ENCODE measurements at regions not wholly inside any gene's neighbourhood (a gene's known extent, or its start where the extent isn't known, plus 50 kb on each side); places are given as distances from the start of the nearest gene placed in this dataset.

DNA sequence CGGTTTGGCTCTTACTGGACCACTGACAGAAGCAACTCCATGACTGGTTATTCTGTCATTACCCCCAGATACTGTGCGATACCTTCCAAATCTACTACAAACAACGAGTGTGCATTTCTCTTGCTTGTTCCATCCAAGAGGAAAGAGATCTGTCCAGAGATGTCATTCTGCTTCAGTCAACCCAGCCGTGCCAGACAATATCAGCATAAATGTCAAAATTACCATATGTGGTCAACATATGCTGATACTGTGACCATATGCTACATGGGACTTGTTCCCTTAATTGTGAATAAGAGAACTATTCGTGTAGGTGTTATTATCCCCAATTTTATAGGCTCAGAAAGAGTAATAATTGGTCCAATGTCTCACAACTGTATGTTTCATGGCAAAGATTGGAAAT lies 143.2 kb upstream of the PRSS1 start:
- no peak for DNase-seq (ENCODE audit: low read depth in 1 of 2, low spot score in 1 of 2)

GRCh38 chr7:142604671-142605070 lies 144.6 kb upstream of the PRSS1 start:
- DNase-seq (ENCODE audit: low read depth in 1 of 2, low spot score in 1 of 2), result no peak

DNA sequence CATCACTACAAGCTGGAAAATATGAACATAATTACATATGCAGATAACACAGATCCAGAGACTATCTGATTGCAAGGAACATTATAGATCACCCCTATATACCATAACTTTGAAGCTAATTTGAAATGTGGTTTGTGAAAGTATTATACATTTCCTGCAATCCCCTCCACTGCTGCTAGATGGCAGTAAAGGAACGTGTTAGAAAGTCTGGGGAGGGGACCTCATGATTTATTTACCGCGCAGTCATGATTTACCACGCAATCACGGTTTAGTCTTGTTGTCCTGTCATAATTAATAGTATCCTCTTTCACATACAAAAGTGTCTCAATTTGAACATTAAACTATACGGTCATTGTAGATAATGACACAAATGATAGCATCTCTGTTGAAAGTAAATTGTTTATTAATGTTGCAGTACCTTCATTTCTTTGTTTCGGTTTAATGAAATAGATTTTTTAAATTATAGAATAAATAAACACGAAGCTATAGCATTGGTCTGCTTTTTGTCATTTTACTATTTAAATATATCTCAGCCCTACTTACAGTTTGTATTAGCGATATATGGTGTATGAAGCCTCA lies 145.3 kb upstream of the PRSS1 start:
- no peak for DNase-seq (ENCODE audit: low read depth in 1 of 2, low spot score in 1 of 2)

DNA sequence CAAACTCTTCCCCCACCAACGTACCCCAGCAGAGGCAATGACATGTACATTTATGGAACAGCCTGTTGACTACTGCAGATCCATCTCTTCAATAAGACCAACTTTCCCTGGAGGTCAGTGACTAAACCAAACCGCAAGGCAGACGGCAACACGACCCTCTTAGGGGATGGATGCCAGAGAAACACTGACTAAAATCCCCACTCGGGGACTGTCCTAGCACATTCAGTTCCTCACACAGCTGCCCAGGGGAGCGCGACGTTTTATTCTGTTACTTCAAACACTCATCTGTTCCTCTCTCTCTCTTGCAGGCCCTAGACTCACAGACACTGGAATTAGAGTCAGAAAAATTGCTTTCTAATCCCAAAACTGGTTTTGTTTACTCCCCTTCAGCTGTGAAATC lies 146.5 kb upstream of the PRSS1 start:
- DNase-seq (ENCODE audit: low read depth in 1 of 2, low spot score in 1 of 2), result no peak

GRCh38 chr7:142602183-142602582 lies 147.1 kb upstream of the PRSS1 start:
- no peak for DNase-seq (ENCODE audit: low read depth in 1 of 2, low spot score in 1 of 2)

GRCh38 chr7:142598297-142598696 lies 151.0 kb upstream of the PRSS1 start:
- no peak for DNase-seq (ENCODE audit: low read depth in 1 of 2, low spot score in 1 of 2)

- no peak for DNase-seq (ENCODE audit: low read depth in 1 of 2, low spot score in 1 of 2)
Measured at GRCh38 chr7:142597547-142597946, 151.7 kb upstream of the PRSS1 start.

DNA sequence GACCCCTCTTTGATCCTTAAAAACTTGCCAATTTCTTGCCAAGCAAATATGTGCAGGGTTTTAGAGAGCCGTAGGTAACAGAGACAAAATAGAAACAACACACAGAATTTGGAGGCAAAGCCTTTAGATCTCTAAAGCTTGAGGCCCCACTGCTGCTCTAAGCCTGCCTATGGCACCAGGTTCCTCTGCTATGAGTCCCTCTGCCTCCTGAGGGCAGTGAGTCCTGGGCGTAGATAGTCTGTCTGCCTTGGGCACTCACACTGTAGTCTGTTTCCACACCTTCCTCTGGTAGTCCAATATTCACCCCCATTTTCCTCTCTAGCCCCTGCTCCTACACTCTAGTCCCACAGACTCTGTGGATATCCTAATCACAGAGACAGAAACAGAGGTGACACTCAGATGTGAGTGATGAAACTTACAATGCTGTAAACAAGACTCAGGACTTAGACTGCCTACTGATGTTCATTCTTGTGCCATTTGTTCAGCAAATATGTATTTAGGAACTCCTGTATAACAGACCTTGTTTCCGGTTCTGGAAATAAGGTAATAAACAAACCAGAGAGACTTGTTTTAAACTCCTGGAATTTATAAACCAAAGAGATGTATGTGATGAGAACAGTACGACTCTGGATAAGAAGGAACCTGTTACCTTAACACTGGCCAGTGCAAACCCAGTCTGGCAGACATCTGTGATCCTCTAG lies 153.3 kb upstream of the PRSS1 start:
- no peak for DNase-seq (ENCODE audit: low read depth in 1 of 2, low spot score in 1 of 2)

GRCh38 chr7:142594078-142594477 lies 155.2 kb upstream of the PRSS1 start:
- DNase-seq (ENCODE audit: low read depth in 1 of 2, low spot score in 1 of 2), result no peak

DNA sequence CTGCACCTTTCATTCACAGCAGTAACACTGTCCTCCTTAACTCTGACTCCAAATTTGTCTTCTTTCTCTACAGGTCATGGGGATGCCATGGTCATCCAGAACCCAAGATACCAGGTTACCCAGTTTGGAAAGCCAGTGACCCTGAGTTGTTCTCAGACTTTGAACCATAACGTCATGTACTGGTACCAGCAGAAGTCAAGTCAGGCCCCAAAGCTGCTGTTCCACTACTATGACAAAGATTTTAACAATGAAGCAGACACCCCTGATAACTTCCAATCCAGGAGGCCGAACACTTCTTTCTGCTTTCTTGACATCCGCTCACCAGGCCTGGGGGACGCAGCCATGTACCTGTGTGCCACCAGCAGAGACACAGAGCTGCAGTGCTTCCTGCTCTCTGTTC lies 156.2 kb upstream of the PRSS1 start:
- DNase-seq (ENCODE audit: low read depth in 1 of 2, low spot score in 1 of 2), result no peak

DNA sequence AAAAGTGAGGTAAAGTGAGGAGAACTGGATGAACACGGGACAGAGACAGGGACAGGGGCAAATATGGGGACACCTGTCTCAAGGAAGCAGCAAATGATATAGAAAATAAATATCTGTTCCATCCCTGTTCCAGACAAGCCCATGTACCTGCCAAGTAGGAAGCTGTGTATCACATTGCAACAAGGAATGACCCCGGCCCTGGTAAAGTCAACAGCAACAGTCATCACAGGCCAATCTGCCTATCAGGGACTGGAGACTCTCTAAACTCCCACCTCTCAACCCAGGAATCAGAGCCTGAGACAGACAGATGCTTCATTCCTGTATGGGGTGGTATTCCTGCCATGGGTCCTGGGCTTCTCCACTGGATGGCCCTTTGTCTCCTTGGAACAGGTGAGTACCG lies 156.6 kb upstream of the PRSS1 start:
- DNase-seq (ENCODE audit: low read depth in 1 of 2, low spot score in 1 of 2), result no peak

DNA sequence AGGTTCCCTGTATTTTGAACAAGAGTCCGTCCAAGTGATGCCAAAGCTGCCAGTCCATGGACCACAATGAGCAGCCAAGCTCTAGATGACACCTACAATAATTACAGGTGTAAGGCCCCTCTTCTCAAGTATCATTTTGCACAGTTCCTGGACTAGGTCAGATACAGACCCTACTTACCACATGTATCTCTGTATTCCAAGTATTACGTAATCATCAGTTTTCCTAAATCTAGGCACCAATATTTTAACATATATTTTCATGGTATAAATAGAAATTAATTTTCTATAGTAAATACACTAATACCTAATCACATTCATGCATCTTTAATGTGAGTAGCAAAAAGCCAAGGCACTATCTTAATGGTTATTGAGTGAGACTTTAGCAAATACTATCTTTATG lies 157.0 kb upstream of the PRSS1 start:
- DNase-seq (ENCODE audit: low read depth in 1 of 2, low spot score in 1 of 2), result no peak

- DNase-seq (ENCODE audit: low read depth in 1 of 2, low spot score in 1 of 2), result no peak
Measured at GRCh38 chr7:142590830-142591457, 158.3 kb upstream of the PRSS1 start.

DNA sequence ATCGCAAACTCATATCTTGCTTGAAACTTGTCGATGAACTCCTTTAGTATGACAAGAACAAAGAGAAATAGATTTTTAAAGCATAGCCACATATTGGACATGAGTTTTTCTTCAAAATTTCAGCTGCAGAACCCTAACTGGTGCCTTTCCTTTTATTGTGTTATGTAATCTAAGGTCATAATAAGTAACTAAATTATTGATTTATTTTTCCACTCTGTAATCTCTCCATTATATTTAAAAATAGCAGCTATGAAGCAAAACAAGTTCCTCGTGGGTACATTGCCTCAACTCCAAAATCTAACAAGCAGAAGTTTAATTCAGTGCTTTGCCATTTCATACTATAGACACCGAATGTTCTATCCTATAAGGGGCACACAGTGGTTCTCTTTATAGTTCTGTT lies 159.2 kb upstream of the PRSS1 start:
- DNase-seq (ENCODE audit: low read depth in 1 of 2, low spot score in 1 of 2), result no peak

DNA sequence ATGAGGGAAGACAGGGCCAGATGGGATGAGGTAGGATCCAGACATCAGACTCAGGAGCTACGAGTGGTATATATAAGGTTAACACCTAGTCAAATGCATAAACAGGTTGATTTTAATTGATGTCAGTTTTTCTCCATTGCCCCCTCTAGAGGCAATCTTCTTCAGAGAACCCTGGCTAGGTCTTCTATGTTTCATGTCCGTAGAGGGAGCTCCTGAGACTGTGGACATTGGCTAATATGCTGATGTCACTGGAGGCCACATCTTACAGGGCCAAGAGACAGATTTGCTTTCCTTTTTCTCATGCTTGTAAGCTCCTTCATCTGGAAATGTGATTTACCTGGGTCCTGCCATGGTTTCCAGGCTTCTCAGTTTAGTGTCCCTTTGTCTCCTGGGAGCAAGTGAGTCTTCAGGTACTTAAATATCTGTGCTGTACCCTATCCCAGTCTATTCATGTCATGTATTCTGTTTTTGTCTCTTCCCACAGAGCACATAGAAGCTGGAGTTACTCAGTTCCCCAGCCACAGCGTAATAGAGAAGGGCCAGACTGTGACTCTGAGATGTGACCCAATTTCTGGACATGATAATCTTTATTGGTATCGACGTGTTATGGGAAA lies 161.6 kb upstream of the PRSS1 start:
- DNase-seq (ENCODE audit: low read depth in 1 of 2, low spot score in 1 of 2), result no peak

GRCh38 chr7:142586611-142587010 lies 162.7 kb upstream of the PRSS1 start:
- DNase-seq (ENCODE audit: low read depth in 1 of 2, low spot score in 1 of 2), result no peak

GRCh38 chr7:142585425-142585824 lies 163.8 kb upstream of the PRSS1 start:
- no peak for DNase-seq (ENCODE audit: low read depth in 1 of 2, low spot score in 1 of 2)

GRCh38 chr7:142584765-142585164 lies 164.5 kb upstream of the PRSS1 start:
- no peak for DNase-seq (ENCODE audit: low read depth in 1 of 2, low spot score in 1 of 2)

- no peak for DNase-seq (ENCODE audit: low read depth in 1 of 2, low spot score in 1 of 2)
Measured at GRCh38 chr7:142583446-142583845, 165.8 kb upstream of the PRSS1 start.

DNA sequence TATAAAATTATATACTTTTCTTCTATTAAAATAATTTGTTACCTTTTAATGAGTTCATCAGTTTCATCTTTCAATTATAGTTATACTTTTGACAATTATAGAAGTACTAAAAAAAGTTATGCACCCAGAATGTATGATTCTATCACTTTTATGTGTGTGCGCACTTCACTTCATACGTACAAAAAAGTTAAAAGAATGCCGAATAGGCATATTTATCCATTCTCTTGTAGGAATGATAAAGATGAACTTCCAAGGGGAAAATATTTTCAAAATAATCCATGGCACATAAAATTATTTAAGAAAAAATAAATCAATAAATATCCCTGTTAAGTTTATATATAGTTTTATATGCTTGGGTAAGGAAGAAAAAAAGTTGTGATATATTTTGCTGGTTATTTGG lies 166.9 kb upstream of the PRSS1 start:
- DNase-seq (ENCODE audit: low read depth in 1 of 2, low spot score in 1 of 2), result no peak

GRCh38 chr7:142581341-142581740 lies 167.9 kb upstream of the PRSS1 start:
- DNase-seq (ENCODE audit: low read depth in 1 of 2, low spot score in 1 of 2), result no peak

DNA sequence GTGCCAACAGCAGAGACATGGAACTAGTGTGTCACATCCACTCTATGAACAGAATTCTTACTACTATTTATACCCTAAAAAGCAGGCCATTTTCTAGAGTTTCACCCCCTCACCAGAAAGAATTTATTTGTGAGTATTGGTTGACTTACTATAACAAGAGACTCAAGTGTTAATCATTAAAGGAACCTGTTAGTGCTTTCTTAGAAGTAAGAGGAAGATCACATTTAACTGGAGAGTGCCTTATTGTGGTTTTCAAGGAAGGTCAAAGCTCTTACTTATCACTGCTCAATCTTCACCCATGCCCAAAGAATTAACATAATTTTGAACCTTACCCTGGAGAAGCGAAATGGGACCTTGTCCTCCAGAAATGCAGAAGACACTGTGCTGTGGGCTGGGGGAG lies 169.3 kb upstream of the PRSS1 start:
- DNase-seq (ENCODE audit: low read depth in 1 of 2, low spot score in 1 of 2), result no peak

Data from stimulated activated CD4-positive, alpha-beta T cell treated with anti-CD3 and anti-CD28 coated beads, Interleukin-15, amount 100 ng/mL, for 1 hour (primary cell).